ENCODE measurements at regions not wholly inside any gene's neighbourhood (a gene's known extent, or its start where the extent isn't known, plus 50 kb on each side); places are given as distances from the start of the nearest gene placed in this dataset.

DNA sequence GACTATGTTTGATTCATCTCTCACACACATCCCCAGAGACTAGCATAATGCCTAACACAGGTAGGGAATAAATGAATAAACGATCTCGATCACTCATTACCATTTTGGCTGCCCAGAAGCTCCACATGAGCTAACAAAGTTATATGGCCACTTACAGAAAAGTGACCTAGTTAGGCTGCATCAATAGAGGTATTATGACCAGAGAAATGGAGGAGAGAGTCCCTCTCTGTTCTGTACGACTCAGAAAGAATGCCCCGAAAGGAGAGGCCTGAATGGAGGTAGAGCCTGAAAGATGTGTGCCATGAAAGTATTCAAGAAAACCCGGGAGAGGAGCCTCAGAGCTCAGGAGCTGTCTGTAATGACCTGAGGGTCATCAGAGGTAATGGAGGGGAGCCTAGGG, 208.2 kb upstream of the GRIK3 start:
- no peak overlapping the region for H3K4me3 Mint-ChIP-seq (ENCODE audit: unreplicated experiment)
- no peak overlapping the region for H3K27ac Mint-ChIP-seq (ENCODE audit: unreplicated experiment)
- DNase-seq: no peak
- TF ChIP-seq, protein P1, sequence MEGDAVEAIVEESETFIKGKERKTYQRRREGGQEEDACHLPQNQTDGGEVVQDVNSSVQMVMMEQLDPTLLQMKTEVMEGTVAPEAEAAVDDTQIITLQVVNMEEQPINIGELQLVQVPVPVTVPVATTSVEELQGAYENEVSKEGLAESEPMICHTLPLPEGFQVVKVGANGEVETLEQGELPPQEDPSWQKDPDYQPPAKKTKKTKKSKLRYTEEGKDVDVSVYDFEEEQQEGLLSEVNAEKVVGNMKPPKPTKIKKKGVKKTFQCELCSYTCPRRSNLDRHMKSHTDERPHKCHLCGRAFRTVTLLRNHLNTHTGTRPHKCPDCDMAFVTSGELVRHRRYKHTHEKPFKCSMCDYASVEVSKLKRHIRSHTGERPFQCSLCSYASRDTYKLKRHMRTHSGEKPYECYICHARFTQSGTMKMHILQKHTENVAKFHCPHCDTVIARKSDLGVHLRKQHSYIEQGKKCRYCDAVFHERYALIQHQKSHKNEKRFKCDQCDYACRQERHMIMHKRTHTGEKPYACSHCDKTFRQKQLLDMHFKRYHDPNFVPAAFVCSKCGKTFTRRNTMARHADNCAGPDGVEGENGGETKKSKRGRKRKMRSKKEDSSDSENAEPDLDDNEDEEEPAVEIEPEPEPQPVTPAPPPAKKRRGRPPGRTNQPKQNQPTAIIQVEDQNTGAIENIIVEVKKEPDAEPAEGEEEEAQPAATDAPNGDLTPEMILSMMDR (IDR thresholded peaks at IDR 0.05; ENCODE audit: partially characterized antibody, unreplicated experiment): no peak
- no peaks in the 10 kb centered on the region for H3K36me3 Mint-ChIP-seq (ENCODE audit: unreplicated experiment)
- peaks cover 9% of the 10 kb centered on the region for H3K27me3 Mint-ChIP-seq (ENCODE audit: unreplicated experiment)
- peaks cover 29% of the 10 kb centered on the region for H3K4me1 Mint-ChIP-seq (ENCODE audit: low read depth, unreplicated experiment)
- peaks cover 7% of the 10 kb centered on the region for H3K9me3 Mint-ChIP-seq (ENCODE audit: unreplicated experiment)

- Mint-ChIP-seq H3K4me3 (ENCODE audit: unreplicated experiment) (no peak overlapping the region), H3K36me3 (ENCODE audit: unreplicated experiment) (no peaks in the 10 kb centered on the region), H3K4me1 (ENCODE audit: low read depth, unreplicated experiment) (peaks cover 24% of the 10 kb centered on the region), H3K27me3 (ENCODE audit: unreplicated experiment) (peaks cover 9% of the 10 kb centered on the region), H3K27ac (ENCODE audit: unreplicated experiment) (no peak overlapping the region), H3K9me3 (ENCODE audit: unreplicated experiment) (peaks cover 7% of the 10 kb centered on the region)
- TF ChIP-seq, protein P1 (IDR thresholded peaks at IDR 0.05; ENCODE audit: partially characterized antibody, unreplicated experiment): no peak
- DNase-seq: no peak
Measured at GRCh38 chr1:37243368-37244082, 209.2 kb upstream of the GRIK3 start.

GRCh38 chr1:37244083-37244480, 209.8 kb upstream of the GRIK3 start:
- Mint-ChIP-seq H3K36me3 (ENCODE audit: unreplicated experiment) (no peaks in the 10 kb centered on the region), H3K9me3 (ENCODE audit: unreplicated experiment) (peaks cover 7% of the 10 kb centered on the region), H3K4me3 (ENCODE audit: unreplicated experiment) (no peak overlapping the region), H3K27me3 (ENCODE audit: unreplicated experiment) (peaks cover 9% of the 10 kb centered on the region), H3K27ac (ENCODE audit: unreplicated experiment) (no peak overlapping the region), H3K4me1 (ENCODE audit: low read depth, unreplicated experiment) (peaks cover 20% of the 10 kb centered on the region)
- TF ChIP-seq, protein P1 (IDR thresholded peaks at IDR 0.05; ENCODE audit: partially characterized antibody, unreplicated experiment): no peak
- DNase-seq: no peak

GRCh38 chr1:37244815-37245214, 210.5 kb upstream of the GRIK3 start:
- Mint-ChIP-seq H3K27ac (ENCODE audit: unreplicated experiment) (no peak overlapping the region), H3K27me3 (ENCODE audit: unreplicated experiment) (peaks cover 5% of the 10 kb centered on the region), H3K4me3 (ENCODE audit: unreplicated experiment) (no peak overlapping the region), H3K36me3 (ENCODE audit: unreplicated experiment) (no peaks in the 10 kb centered on the region), H3K4me1 (ENCODE audit: low read depth, unreplicated experiment) (peaks cover 14% of the 10 kb centered on the region), H3K9me3 (ENCODE audit: unreplicated experiment) (peaks cover 2% of the 10 kb centered on the region)
- no peak for DNase-seq
- TF ChIP-seq, protein P1 (IDR thresholded peaks at IDR 0.05; ENCODE audit: partially characterized antibody, unreplicated experiment): no peak

DNA sequence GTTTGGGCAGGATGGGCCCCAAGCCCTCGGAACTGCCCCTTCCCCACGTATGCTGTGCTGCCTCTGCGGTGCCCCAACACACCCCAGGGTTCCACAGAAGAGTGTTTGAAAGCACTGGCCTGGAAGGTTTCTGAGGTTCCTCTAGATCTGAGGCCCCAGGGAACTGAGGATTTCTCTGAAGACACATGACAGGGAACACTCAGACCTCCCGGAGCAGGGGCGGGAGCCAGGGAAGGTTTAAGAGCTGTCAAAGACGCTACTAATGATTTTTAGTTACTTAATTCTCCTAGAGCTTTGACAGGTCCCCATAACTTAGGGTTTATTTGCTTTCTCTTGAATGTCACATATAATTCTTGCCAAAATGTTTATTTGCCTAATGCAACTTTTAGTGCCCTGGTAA, 212.3 kb upstream of the GRIK3 start:
- H3K27me3 Mint-ChIP-seq (ENCODE audit: unreplicated experiment): peaks cover 5% of the 10 kb centered on the region
- no peak overlapping the region for H3K4me3 Mint-ChIP-seq (ENCODE audit: unreplicated experiment)
- peaks cover 1% of the 10 kb centered on the region for H3K9me3 Mint-ChIP-seq (ENCODE audit: unreplicated experiment)
- TF ChIP-seq, protein P1 (IDR thresholded peaks at IDR 0.05; ENCODE audit: partially characterized antibody, unreplicated experiment): no peak
- DNase-seq: no peak
- H3K36me3 Mint-ChIP-seq (ENCODE audit: unreplicated experiment): no peaks in the 10 kb centered on the region
- no peak overlapping the region for H3K27ac Mint-ChIP-seq (ENCODE audit: unreplicated experiment)
- H3K4me1 Mint-ChIP-seq (ENCODE audit: low read depth, unreplicated experiment): peaks cover 3% of the 10 kb centered on the region

All from glutamatergic neuron (in vitro differentiated cells).